ENCODE measurements at regions not wholly inside any gene's neighbourhood (a gene's known extent, or its start where the extent isn't known, plus 50 kb on each side); places are given as distances from the start of the nearest gene placed in this dataset.
"Not testable (repeated sequence)": the region's sequence is repeated elsewhere in the genome, so short reads cannot be mapped to it uniquely, and the experiment has no call there.

- no peak for DNase-seq
Measured at GRCh38 chrX:500481-501010, 113.8 kb upstream of the PPP2R3B start.

- no peak for DNase-seq
Measured at GRCh38 chrX:506341-506740, 119.6 kb upstream of the PPP2R3B start.

GRCh38 chrX:508163-508562 is 121.5 kb upstream of the PPP2R3B start:
- DNase-seq, result no peak

- DNase-seq, result not testable (repeated sequence)
Measured at GRCh38 chrX:508821-509220, 121.8 kb upstream of the SHOX start.

DNA sequence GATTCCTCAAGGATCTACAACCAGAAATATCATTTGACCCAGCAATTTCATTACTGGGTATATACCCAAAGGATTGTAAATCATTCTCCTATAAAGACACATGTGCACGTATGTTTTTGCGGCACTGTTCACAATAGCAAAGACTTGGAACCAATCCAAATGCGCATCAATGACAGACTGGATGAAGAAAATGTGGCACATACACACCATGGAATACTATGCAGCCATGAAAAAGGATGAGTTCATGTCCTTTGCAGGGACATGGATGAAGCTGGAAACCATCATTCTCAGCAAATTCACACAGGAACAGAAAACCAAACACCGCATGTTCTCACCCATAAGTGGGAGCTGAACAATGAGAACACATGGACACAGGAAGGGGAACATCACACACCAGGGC is 119.5 kb upstream of the SHOX start:
- not testable (repeated sequence) for DNase-seq

- DNase-seq, result no peak
Measured at GRCh38 chrX:518319-518718, 112.3 kb upstream of the SHOX start.

GRCh38 chrX:519741-520140 is 110.8 kb upstream of the SHOX start:
- DNase-seq, result no peak

DNA sequence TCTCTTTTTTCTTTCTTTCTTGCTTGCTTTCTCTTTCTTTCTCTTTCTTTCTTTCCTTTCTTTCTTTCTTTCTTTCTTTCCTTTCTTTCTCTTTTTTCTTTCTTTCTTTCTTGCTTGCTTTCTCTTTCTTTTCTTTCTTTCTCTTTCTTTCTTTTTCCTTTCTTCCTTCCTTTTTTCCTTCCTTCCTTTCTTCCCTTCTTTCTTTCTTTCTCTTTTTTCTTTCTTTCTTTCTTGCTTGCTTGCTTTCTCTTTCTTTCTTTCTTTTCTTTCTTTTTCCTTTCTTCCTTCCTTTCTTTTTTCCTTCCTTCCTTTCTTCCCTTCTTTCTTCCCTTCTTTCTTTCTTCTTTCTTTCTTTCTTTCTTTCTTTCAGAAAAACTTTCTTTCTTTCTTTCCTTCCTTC is 108.1 kb upstream of the SHOX start:
- no peak for DNase-seq

- no peak for DNase-seq
Measured at GRCh38 chrX:525134-525533, 105.5 kb upstream of the SHOX start.

DNA sequence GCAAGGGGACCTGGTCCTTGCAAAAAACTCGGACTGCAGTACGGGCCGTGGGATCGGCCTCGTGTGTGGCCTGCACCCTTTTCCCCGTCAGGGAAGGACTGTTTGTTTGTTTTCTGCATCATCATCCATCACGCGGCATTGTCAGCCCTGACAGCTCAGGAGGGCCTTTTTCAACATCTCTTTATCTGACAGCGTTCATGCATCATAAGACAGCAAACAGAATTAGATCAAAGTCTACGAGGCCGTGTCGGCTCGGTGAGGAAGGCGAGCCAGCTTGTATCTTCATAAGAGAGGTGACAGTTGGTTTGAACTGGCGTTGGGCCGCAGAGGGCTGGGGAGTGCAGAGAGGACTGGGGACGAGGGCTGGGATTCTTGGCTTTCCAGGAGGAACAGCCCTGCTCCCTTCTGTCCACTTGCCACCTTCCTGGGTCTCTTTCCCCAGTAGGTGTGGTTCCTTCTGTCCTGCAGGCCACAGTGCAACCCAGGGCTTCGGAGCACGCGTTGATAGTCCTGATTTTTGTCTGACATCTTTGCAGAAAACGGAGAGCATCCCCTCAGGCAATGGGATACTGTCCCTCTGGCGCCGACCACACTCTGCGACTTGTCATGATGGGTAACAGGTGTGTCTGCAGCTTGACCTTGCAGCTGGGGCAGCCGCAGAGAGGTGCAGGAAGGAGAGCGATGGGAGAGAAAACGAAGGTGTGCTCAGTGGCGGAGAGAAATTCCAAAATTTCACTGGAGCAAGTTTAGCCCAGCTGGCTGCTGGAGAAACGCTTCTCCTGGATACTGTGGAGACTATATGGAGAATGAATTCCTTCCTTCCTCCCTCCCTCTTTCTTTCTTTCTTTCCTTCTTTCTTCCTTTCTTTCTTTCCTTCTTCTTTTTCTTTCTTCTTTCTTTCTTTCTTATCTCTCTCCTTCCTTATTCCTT is 104.0 kb upstream of the SHOX start:
- no peak for DNase-seq

DNA sequence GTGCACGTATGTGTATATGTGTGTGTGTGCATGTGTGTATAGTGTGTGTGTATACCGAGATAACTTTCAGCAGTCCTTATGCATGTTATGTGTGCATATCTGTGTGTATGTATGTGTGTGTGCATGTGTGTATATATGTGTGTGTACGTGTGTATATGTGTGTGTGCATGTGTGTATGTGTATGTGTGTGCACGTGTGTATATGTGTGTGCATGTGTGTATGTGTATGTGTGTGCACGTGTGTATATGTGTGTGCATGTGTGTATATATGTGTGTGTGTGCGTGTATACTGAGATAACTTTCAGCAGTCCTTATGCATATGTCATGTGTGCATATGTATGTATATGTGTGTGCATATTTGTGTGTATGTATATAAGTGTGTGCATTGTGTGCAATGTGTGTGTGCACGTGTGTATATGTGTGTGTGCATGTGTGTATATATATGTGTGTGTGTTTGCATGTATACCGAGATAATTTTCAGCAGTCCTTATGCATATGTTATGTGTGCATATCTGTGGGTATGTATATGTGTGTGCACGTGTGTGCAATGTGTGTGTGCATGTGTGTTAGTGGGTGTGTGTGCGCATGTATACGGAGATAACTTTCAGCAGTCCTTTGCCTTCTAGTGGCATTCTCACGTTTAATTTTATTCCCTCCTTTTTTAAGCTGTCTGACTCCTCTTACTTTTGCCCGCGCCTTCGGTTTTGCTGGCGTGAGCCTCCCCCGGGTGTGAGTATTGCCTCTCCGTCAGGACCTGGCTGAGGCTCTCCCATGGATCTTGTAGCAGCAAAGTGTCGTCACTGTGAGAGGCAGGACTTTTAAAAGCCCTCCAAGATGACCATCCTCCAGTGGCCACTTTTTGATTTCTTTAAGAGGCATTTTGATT is 99.6 kb upstream of the SHOX start:
- DNase-seq, result no peak

GRCh38 chrX:531611-531936 is 99.0 kb upstream of the SHOX start:
- DNase-seq, result no peak

DNA sequence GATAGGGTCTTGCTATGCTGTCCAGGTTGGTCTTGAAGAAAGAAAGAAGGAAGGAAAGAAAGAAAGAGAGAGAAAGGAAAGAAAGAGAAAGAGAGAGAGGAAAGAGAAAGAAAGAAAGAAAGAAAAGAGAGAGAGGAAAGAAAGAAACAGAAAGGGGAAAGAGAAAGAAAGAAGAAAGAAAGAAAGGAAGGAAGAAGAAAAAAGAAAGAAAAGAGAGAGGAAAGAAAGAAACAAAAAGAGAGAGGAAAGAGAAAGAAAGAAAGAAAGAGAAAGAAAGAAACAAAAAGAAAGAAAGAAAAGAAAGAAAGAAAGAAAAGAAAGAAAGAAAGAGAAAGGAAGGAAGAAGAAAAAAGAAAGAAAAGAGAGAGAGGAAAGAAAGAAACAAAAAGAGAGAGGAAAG is 95.8 kb upstream of the SHOX start:
- DNase-seq, result no peak

GRCh38 chrX:536616-537015 is 94.0 kb upstream of the SHOX start:
- DNase-seq, result no peak

DNA sequence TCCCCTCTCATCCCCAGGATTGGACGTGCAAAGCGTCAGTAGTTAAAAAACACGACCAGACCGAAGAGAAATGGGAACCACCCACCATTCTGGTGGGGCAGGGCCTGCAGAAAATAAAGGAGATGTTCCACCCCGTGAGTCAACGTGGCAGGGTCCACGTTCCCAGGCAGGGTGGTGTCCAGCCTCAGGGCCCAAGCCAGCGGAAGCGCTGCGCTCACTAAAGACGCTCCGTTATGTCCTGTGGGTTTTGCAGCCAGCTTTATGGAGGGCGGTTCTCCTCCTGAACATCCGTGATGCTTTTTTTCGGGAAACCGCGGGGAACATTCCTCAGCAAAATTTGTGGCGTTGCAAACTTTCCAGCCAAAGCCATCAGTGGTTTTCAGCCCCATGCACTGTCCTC is 93.4 kb upstream of the SHOX start:
- DNase-seq, result no peak

- DNase-seq, result no peak
Measured at GRCh38 chrX:538311-538710, 92.3 kb upstream of the SHOX start.

- DNase-seq, result not testable (repeated sequence)
Measured at GRCh38 chrX:541006-541405, 89.6 kb upstream of the SHOX start.

GRCh38 chrX:542179-542578 is 88.4 kb upstream of the SHOX start:
- DNase-seq, result no peak

GRCh38 chrX:545452-545885 is 85.1 kb upstream of the SHOX start:
- DNase-seq, result no peak

DNA sequence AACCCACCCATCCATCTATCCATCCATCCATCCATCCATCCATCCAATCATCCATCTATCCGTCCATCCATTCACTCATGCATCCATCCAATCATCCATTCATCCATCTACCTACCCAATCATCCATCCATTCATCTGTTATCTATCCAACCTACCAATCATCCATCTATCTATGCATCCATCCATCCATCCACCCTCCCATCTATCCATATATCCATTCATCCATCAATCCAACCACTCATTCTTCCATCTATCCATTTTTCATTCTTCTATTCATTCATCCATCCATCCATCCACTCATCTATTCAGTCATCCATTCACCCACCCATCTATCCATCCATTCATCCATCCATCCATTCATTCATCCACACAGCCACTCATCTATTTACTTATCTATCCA is 80.1 kb upstream of the SHOX start:
- no peak for DNase-seq

- no peak for DNase-seq
Measured at GRCh38 chrX:551306-551705, 79.3 kb upstream of the SHOX start.

DNA sequence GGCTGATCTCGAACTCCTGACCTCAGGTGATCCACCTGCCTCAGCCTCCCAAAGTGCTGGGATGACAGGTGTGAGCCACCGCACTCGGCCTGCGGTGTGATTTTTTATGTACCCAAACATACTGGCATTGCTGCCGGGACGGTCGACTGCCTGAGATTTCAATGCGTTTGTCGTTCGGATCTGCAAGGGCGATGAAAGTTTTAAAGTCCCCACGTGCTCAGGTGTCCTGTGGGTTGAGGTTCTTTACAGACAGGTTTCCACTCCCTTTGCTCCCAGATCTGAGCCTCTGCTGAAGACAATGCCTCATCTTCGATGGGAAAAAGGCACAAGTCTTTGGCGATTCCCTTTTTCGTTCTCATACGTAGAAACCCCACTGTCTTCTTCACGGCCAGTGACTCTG is 78.1 kb upstream of the SHOX start:
- no peak for DNase-seq

DNA sequence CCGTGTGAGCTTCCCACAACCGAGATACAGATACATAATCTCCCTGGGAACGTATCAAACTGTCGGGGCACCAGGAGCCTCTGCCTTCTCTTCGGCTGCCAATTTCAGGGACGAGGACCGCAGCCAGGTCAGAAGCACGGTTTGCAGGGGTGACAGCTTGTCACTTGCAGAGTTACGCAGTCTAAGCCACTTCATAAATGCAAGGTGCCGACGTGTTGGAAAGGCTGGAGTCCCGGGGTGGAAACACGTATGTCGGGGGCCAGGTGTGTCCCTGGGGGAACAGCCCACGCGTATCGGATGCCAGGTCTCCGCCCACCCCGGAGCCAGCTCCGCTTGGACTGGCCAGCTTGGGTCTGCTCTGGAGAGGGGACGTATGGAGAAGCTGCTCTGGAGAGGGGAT is 76.3 kb upstream of the SHOX start:
- no peak for DNase-seq

All from activated CD4-positive, alpha-beta T cell treated with anti-CD3 and anti-CD28 coated beads, Interleukin-2, amount 50 U/mL, for 48 hours (primary cell).